ENCODE measurements at regions not wholly inside any gene's neighbourhood (a gene's known extent, or its start where the extent isn't known, plus 50 kb on each side); places are given as distances from the start of the nearest gene placed in this dataset.

- peak overlapping the region in 1 of 6 donors; percentile 27 for H3K27ac Mint-ChIP-seq
- no peaks in the 10 kb centered on the region for H3K36me3 Mint-ChIP-seq
- H3K4me3 Mint-ChIP-seq, result peak overlapping the region in 3 of 8 donors; percentile 47 to 78 (median 48)
- H3K9me3 Mint-ChIP-seq, result peaks cover 0 to 5% (median 0%) of the 10 kb centered on the region in 7 donors
- DNase-seq (no peak), ATAC-seq (ENCODE audit: low read depth in 2 of 2) (no peak)
- H3K4me1 Mint-ChIP-seq, result peaks cover 15 to 27% (median 17%) of the 10 kb centered on the region in 3 donors
- H3K27me3 Mint-ChIP-seq, result peaks cover 0 to 4% (median 0%) of the 10 kb centered on the region in 3 donors
These were observed 88.1 kb upstream of the SEC11C start for GRCh38 chr18:59051470-59052165.

- no peaks in the 10 kb centered on the region for H3K36me3 Mint-ChIP-seq
- no peak overlapping the region for H3K4me3 Mint-ChIP-seq
- H3K4me1 Mint-ChIP-seq, result peaks cover 15 to 34% (median 24%) of the 10 kb centered on the region in 3 donors
- DNase-seq (no peak), ATAC-seq (ENCODE audit: low read depth in 2 of 2) (no peak)
- peaks cover 0 to 4% (median 0%) of the 10 kb centered on the region in 3 donors for H3K27me3 Mint-ChIP-seq
- peaks cover 0 to 5% (median 0%) of the 10 kb centered on the region in 7 donors for H3K9me3 Mint-ChIP-seq
- no peak overlapping the region for H3K27ac Mint-ChIP-seq
These were observed 86.5 kb upstream of the SEC11C start for GRCh38 chr18:59052965-59053820.

- Mint-ChIP-seq H3K4me3 (no peak overlapping the region), H3K4me1 (peaks cover 15 to 32% (median 24%) of the 10 kb centered on the region in 3 donors), H3K27me3 (peaks cover 0 to 4% (median 0%) of the 10 kb centered on the region in 3 donors), H3K27ac (peak overlapping the region in 1 of 6 donors; percentile 57), H3K9me3 (peaks cover 0 to 5% (median 0%) of the 10 kb centered on the region in 7 donors), H3K36me3 (no peaks in the 10 kb centered on the region)
- ATAC-seq (ENCODE audit: low read depth in 2 of 2) (no peak), DNase-seq (no peak)
These were observed 85.0 kb upstream of the SEC11C start for GRCh38 chr18:59054496-59055287.

- ATAC-seq (ENCODE audit: low read depth in 2 of 2), result no peak
- Mint-ChIP-seq H3K27me3 (peaks cover 0 to 4% (median 0%) of the 10 kb centered on the region in 3 donors), H3K36me3 (no peaks in the 10 kb centered on the region), H3K4me3 (no peak overlapping the region), H3K9me3 (peaks cover 0 to 4% (median 0%) of the 10 kb centered on the region in 7 donors), H3K4me1 (peaks cover 11 to 25% (median 22%) of the 10 kb centered on the region in 3 donors), H3K27ac (no peak overlapping the region)
- DNase-seq, result no peak
These were observed 84.2 kb upstream of the SEC11C start for GRCh38 chr18:59055345-59056032.

GRCh38 chr18:59056706-59057492 is 82.8 kb upstream of the SEC11C start:
- peak; percentile 54 to 84 for ATAC-seq (ENCODE audit: low read depth in 2 of 2)
- Mint-ChIP-seq H3K4me3 (peak overlapping the region in 1 of 8 donors; percentile 9), H3K4me1 (peaks cover 4 to 15% (median 11%) of the 10 kb centered on the region in 3 donors), H3K9me3 (no peaks in the 10 kb centered on the region), H3K36me3 (no peaks in the 10 kb centered on the region), H3K27me3 (peaks cover 9 to 10% (median 9%) of the 10 kb centered on the region in 3 donors), H3K27ac (peak overlapping the region in 3 of 6 donors; percentile 11 to 85 (median 20))
- DNase-seq, result peak; percentile 69

- ATAC-seq (ENCODE audit: low read depth in 2 of 2), result no peak
These were observed 82.2 kb upstream of the SEC11C start for GRCh38 chr18:59057493-59057795.

GRCh38 chr18:59057969-59058368 is 81.7 kb upstream of the SEC11C start:
- no peaks in the 10 kb centered on the region for H3K36me3 Mint-ChIP-seq
- H3K27ac Mint-ChIP-seq, result no peak overlapping the region
- peaks cover 9 to 19% (median 10%) of the 10 kb centered on the region in 3 donors for H3K27me3 Mint-ChIP-seq
- H3K4me1 Mint-ChIP-seq, result peaks cover 4 to 15% (median 9%) of the 10 kb centered on the region in 3 donors
- no peak for DNase-seq
- no peak for ATAC-seq (ENCODE audit: low read depth in 2 of 2)
- no peaks in the 10 kb centered on the region for H3K9me3 Mint-ChIP-seq
- H3K4me3 Mint-ChIP-seq, result no peak overlapping the region

More at GRCh38 chr18:59057493-59057795, 82.2 kb upstream of the SEC11C start:
- H3K27ac Mint-ChIP-seq, result peak overlapping the region in 1 of 6 donors; percentile 15
- peaks cover 9 to 15% (median 9%) of the 10 kb centered on the region in 3 donors for H3K27me3 Mint-ChIP-seq
- no peak overlapping the region for H3K4me3 Mint-ChIP-seq
- H3K4me1 Mint-ChIP-seq, result peaks cover 4 to 15% (median 9%) of the 10 kb centered on the region in 3 donors
- H3K36me3 Mint-ChIP-seq, result no peaks in the 10 kb centered on the region
- H3K9me3 Mint-ChIP-seq, result no peaks in the 10 kb centered on the region
- DNase-seq, result no peak

GRCh38 chr18:59059140-59059539 is 80.5 kb upstream of the SEC11C start:
- Mint-ChIP-seq H3K4me1 (peaks cover 12 to 19% (median 15%) of the 10 kb centered on the region in 3 donors), H3K27me3 (peaks cover 14 to 23% (median 20%) of the 10 kb centered on the region in 3 donors), H3K27ac (no peak overlapping the region), H3K4me3 (no peak overlapping the region), H3K9me3 (no peaks in the 10 kb centered on the region), H3K36me3 (no peaks in the 10 kb centered on the region)
- DNase-seq (no peak), ATAC-seq (ENCODE audit: low read depth in 2 of 2) (no peak)

GRCh38 chr18:59060551-59060950 is 79.1 kb upstream of the SEC11C start:
- H3K4me3 Mint-ChIP-seq, result no peak overlapping the region
- no peaks in the 10 kb centered on the region for H3K9me3 Mint-ChIP-seq
- DNase-seq (no peak), ATAC-seq (ENCODE audit: low read depth in 2 of 2) (no peak)
- peaks cover 14 to 23% (median 20%) of the 10 kb centered on the region in 3 donors for H3K27me3 Mint-ChIP-seq
- H3K27ac Mint-ChIP-seq, result peak overlapping the region in 3 of 6 donors; percentile 5 to 60 (median 32)
- no peaks in the 10 kb centered on the region for H3K36me3 Mint-ChIP-seq
- peaks cover 12 to 19% (median 15%) of the 10 kb centered on the region in 3 donors for H3K4me1 Mint-ChIP-seq

GRCh38 chr18:59061914-59062642 is 77.6 kb upstream of the SEC11C start:
- peaks cover 13 to 23% (median 20%) of the 10 kb centered on the region in 3 donors for H3K27me3 Mint-ChIP-seq
- no peak overlapping the region for H3K27ac Mint-ChIP-seq
- no peak for ATAC-seq (ENCODE audit: low read depth in 2 of 2)
- no peak for DNase-seq
- peaks cover 7 to 11% (median 7%) of the 10 kb centered on the region in 3 donors for H3K4me1 Mint-ChIP-seq
- no peaks in the 10 kb centered on the region for H3K36me3 Mint-ChIP-seq
- H3K4me3 Mint-ChIP-seq, result no peak overlapping the region
- no peaks in the 10 kb centered on the region for H3K9me3 Mint-ChIP-seq

- H3K36me3 Mint-ChIP-seq, result no peaks in the 10 kb centered on the region
- no peaks in the 10 kb centered on the region for H3K9me3 Mint-ChIP-seq
These were observed 77.1 kb upstream of the SEC11C start for GRCh38 chr18:59062643-59063006.

More at GRCh38 chr18:59062643-59063006, 77.1 kb upstream of the SEC11C start:
- peaks cover 4 to 7% (median 6%) of the 10 kb centered on the region in 3 donors for H3K4me1 Mint-ChIP-seq
- peaks cover 9 to 23% (median 20%) of the 10 kb centered on the region in 3 donors for H3K27me3 Mint-ChIP-seq
- H3K4me3 Mint-ChIP-seq, result no peak overlapping the region
- no peak for ATAC-seq (ENCODE audit: low read depth in 2 of 2)
- no peak overlapping the region for H3K27ac Mint-ChIP-seq
- DNase-seq, result no peak

All from naive B cell (primary cell).